Mesothelial cell of epicardium (in vitro differentiated cells): ENCODE measurements at regions not wholly inside any gene's neighbourhood (a gene's known extent, or its start where the extent isn't known, plus 50 kb on each side); places are given as distances from the start of the nearest gene placed in this dataset.

Experiments
- DNase-seq, 2 experiments: peaks; one replicate each; pipeline ENCODE4 v3.0.0; 2021; ENCODE audit warnings: low spot score in 2 of 2; ENCODE audit not compliant: unreplicated experiment in 2 of 2
- H3K27ac Mint-ChIP-seq: 2 replicates; pipeline ENCODE4 v1.8.0; 2021; ENCODE audit warnings: mixed read lengths
- H3K27me3 Mint-ChIP-seq: 2 replicates; pipeline ENCODE4 v1.8.0; 2021; ENCODE audit warnings: low read depth, mixed read lengths
- H3K36me3 Mint-ChIP-seq: 2 replicates; pipeline ENCODE4 v1.8.0; 2021; ENCODE audit warnings: mixed read lengths
- H3K4me1 Mint-ChIP-seq: 2 replicates; pipeline ENCODE4 v1.8.0; 2021; ENCODE audit warnings: mixed read lengths
- H3K4me3 Mint-ChIP-seq: 2 replicates; pipeline ENCODE4 v1.8.0; 2021; ENCODE audit warnings: mild to moderate bottlenecking, moderate library complexity, mixed read lengths
- H3K9me3 Mint-ChIP-seq: 2 replicates; pipeline ENCODE4 v1.8.0; 2021; ENCODE audit warnings: mixed read lengths
- TF ChIP-seq, protein P1 (sequence below): fragments of 200-600 bp; sonication (generic); IDR thresholded peaks from one replicate; pipeline ENCODE4 v1.5.0; 2021; ENCODE audit warnings: antibody characterized with exemption; ENCODE audit not compliant: unreplicated experiment

DNA sequence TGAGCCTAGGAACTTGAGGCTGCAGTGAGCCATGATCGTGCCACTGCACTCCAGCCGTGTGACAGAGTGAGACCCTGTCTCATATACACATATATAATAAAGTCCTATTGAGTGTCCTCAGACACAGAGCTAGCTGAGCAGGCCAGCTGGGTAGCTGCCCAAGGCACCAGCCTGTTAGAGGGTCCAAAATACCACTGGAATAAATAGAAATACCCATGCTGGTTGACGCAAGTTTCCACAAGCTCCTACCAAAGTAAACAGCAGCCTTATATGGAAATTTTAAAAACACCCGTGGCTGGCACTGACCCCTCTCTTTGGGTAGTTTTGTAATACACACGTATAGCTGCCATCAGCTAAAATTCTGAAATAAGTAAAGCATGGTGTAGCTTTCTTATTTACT, 348.6 kb downstream of the BCOR start:
- Mint-ChIP-seq H3K4me1 (peaks cover 9% of the 10 kb centered on the region), H3K27ac (no peak overlapping the region), H3K4me3 (no peak overlapping the region), H3K9me3 (peaks cover 10% of the 10 kb centered on the region), H3K36me3 (no peaks in the 10 kb centered on the region), H3K27me3 (no peaks in the 10 kb centered on the region)
- DNase-seq = no peak
- TF ChIP-seq, protein P1, sequence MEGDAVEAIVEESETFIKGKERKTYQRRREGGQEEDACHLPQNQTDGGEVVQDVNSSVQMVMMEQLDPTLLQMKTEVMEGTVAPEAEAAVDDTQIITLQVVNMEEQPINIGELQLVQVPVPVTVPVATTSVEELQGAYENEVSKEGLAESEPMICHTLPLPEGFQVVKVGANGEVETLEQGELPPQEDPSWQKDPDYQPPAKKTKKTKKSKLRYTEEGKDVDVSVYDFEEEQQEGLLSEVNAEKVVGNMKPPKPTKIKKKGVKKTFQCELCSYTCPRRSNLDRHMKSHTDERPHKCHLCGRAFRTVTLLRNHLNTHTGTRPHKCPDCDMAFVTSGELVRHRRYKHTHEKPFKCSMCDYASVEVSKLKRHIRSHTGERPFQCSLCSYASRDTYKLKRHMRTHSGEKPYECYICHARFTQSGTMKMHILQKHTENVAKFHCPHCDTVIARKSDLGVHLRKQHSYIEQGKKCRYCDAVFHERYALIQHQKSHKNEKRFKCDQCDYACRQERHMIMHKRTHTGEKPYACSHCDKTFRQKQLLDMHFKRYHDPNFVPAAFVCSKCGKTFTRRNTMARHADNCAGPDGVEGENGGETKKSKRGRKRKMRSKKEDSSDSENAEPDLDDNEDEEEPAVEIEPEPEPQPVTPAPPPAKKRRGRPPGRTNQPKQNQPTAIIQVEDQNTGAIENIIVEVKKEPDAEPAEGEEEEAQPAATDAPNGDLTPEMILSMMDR = no peak

DNA sequence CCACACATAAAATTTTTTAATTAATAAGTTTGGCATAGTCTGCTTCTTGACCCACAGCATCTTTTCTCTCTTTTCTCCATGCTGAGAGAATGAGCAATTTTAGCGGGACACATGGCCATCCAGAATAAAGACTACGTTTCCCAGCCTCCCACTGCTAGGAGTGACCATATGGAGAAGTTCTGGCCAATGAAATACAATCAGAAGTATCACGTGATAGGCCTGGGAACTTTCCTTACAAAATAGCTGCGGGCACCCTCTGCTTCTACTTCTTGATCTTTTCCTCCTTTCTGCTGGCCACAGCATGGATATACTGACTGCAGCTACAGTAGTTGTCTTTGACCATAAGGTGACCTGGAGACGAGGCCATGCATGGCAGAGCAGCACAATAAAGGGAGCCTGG, 348.0 kb downstream of the BCOR start:
- no peak overlapping the region for H3K27ac Mint-ChIP-seq
- H3K27me3 Mint-ChIP-seq = no peaks in the 10 kb centered on the region
- H3K4me3 Mint-ChIP-seq = no peak overlapping the region
- TF ChIP-seq, protein P1 = no peak
- no peaks in the 10 kb centered on the region for H3K36me3 Mint-ChIP-seq
- DNase-seq = no peak
- H3K9me3 Mint-ChIP-seq = peaks cover 9% of the 10 kb centered on the region
- H3K4me1 Mint-ChIP-seq = peaks cover 9% of the 10 kb centered on the region

DNA sequence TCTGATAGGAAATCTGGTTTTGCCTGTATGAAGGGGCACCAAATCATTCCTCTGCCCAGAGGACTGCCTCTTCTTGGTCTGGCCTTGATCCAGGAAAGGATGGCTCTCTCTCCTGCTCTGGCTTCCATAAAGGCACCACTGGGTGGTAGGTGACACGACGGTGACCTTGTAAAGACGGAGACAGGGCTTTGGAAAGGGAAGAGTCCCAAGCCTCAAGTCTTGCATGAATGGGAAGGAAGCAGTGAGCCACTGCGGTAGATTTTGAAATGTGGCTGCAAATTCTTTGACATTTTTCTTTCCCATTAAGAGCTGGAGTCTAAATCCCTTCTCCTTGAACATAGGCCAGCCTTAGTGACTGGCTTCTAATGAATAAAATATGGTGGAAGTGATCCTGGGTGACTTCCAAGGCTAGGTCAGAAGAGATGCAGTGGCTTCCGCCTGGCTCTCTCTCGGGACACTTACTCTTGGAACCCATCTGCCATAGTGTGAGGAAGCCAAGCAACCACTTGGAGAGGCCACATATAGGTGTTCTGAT, 347.4 kb downstream of the BCOR start:
- DNase-seq = no peak
- peaks cover 10% of the 10 kb centered on the region for H3K4me1 Mint-ChIP-seq

DNA sequence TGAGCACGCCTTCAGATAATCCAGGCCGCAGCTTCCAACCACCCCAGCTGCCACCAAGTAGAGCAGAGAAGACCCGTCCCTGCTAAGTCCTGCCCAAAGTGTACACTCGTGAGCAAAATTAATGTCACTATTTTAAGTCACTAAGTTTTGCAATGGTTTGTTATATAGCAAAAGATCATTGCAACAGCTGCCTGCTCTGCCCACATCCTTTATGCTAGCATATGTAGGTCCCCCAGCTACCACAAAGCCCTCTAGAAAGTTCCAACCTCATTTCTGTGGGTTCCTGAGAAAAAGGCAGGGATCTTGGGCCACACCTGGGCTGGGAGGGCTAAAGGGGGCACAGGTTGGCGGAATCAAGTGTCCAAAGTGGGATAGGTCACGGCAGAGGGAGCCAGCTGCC, 346.9 kb downstream of the BCOR start:
- DNase-seq = no peak
- no peak overlapping the region for H3K27ac Mint-ChIP-seq
- TF ChIP-seq, protein P1 = no peak

More for the DNA sequence above, 347.4 kb downstream of the BCOR start:
- Mint-ChIP-seq H3K4me3 (no peak overlapping the region), H3K36me3 (no peaks in the 10 kb centered on the region), H3K9me3 (peaks cover 9% of the 10 kb centered on the region), H3K27me3 (no peaks in the 10 kb centered on the region), H3K27ac (no peak overlapping the region)
- TF ChIP-seq, protein P1 = no peak

DNA sequence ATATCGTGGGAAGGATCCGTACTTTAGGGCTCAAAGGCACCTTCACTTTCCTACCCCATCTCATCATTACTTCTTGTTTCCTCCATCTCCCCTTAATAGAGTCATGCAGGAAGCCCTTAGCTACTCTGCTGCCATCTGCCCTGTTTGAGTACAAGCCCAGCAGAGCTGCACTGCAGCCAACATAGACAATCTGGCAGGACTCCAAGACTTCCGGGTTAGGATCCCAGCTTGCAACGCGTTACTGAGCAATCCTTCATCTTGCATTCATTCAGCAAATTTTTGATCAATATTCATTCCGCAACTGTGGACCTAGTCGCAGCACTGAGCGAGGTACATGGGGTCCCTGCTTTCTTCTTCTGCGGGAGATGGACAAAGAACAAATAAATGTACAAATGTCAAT, 344.9 kb downstream of the BCOR start:
- Mint-ChIP-seq H3K27ac (peak overlapping the region; percentile 71), H3K36me3 (no peaks in the 10 kb centered on the region), H3K4me1 (peaks cover 29% of the 10 kb centered on the region), H3K27me3 (no peaks in the 10 kb centered on the region), H3K4me3 (no peak overlapping the region), H3K9me3 (peaks cover 9% of the 10 kb centered on the region)
- TF ChIP-seq, protein P1 = no peak
- DNase-seq = no peak

More for the DNA sequence above, 346.9 kb downstream of the BCOR start:
- H3K9me3 Mint-ChIP-seq = peaks cover 9% of the 10 kb centered on the region
- H3K27me3 Mint-ChIP-seq = no peaks in the 10 kb centered on the region
- H3K4me3 Mint-ChIP-seq = no peak overlapping the region
- no peaks in the 10 kb centered on the region for H3K36me3 Mint-ChIP-seq
- peaks cover 15% of the 10 kb centered on the region for H3K4me1 Mint-ChIP-seq
